NCI-H1092 (cell line): ENCODE measurements at regions not wholly inside any gene's neighbourhood (a gene's known extent, or its start where the extent isn't known, plus 50 kb on each side); places are given as distances from the start of the nearest gene placed in this dataset.
"Not testable (repeated sequence)": the region's sequence is repeated elsewhere in the genome, so short reads cannot be mapped to it uniquely, and the experiment has no call there.

ENCODE experiments used
- DNase-seq: peaks from one replicate; lab custom pipeline; 2025; lab: John Stamatoyannopoulos, UW

DNA sequence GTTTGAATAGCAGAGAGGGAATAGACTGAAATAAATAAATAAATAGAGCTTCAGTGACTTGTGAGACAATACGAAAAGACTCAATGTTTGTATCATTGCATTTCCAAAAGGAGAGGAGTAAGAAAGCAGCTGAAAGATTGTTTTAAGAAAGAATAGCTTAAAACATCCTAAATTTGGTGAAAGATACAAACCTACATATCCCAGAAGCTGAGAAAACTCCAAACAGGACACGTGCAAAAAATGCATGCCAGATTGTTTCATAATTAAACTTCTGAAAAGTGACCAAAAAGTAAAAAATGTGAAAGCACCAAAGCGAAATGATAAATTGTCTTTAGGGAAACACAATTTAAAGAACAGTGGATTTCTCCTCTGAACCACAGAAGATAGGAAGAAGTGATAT lies 711.0 kb downstream of the AACS start:
- DNase-seq, result no peak

DNA sequence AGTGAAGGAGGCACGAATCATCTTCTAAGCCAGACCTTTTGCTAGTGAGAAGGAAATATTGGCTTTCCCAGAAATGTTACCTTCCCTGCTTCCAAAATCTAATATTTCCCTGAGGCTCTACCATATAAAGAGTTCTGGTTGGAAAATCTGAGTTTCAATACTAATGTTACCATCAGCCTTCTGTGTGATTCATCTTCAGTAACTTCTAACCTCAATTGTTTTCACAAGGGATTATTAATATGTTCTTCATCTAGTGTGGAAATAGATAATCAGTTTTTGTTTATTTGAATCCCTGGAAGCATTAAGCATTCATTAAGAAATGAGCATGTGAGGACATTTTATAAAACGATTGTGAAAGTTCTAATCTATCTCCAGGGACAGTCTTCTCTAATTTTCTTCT lies 720.9 kb downstream of the AACS start:
- no peak for DNase-seq

DNA sequence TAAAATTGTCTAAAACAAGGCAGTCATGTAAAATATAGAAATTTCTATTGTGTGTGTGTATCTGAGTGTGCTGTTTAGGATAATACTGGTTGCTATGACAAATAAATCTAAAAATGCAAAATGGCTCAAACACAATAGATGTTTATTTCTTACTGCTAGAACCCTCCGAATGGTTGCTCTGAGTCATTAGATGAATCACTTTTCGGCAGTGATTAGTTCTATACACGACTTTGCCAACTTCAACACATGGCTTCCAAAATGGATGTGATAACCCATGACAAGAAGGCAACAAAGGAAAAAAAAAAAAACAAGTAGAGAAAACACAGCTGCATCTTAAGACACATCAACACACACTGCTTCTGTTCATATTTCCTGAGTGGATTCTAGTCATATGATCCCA lies 729.2 kb downstream of the AACS start:
- no peak for DNase-seq

DNA sequence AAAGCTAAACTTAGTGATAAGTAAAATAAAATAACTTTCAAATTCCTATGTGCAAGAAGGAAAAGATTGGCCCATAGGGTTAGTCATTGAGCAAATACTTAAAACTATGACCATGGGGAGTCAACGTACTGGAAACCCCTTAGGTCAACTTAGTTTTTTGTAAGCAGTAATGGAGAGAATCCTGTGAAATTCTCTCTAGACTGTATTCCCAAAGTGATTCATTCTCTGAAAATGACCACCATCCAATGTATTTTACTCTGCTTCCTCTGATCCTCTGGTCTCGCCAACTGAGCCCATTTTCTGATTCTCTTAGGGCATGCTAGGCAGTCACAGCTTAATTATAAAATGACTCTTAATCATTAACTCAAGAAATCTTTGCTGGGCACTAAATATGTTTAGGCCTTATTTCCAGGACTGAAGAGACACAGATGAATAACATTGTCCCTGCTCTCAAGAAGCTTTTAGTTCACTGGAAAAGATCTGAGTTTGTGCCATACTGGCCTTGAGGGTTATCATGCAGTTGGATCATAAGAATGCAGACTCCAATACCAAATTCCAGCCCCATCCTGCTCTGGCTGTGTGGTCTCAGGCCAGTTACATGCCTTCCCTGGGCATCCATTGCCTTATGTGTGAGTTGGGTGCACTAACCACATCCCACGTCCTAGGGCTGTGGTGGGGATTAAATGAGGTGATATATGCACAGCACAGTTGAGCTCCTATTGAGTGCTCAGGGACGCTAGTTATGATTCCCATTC lies 732.4 kb downstream of the AACS start:
- DNase-seq, result no peak

DNA sequence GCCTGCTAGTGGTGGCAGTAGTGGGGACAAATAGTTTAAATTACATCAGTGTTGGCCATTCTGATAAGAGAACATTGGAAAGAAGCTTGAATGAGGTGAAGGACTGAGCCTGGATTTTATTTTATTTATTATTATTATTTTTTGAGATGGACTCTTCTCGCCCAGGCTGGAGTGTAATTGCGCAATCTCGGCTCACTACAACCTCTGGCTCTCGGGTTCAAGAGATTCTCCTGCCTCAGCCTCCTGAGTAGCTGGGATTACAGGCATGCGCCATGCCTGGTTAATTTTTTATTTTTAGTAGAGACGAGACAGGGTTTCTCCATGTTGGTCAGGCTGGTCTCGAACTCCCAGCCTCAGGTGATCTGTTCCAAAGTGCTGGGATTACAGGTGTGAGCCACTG lies 739.4 kb downstream of the AACS start:
- no peak for DNase-seq

DNA sequence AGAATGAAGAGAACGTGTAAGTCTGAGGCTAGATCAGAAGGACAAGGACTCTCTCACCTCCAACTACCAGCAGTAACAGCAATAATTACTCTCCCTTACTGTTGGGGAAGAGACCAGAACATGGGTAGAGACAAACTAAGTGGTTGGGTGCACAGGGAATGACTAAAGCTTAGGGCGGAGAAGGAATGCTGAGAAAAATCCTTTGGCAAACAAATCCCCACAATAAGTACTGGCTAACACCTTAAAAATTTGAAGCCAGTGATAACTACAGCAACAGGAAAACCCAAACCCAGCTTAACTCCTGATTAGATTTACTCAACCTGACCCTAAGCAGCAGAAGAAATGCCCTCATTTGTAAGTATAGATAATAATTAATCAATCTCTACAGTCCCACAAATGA lies 759.0 kb downstream of the AACS start:
- DNase-seq, result no peak

DNA sequence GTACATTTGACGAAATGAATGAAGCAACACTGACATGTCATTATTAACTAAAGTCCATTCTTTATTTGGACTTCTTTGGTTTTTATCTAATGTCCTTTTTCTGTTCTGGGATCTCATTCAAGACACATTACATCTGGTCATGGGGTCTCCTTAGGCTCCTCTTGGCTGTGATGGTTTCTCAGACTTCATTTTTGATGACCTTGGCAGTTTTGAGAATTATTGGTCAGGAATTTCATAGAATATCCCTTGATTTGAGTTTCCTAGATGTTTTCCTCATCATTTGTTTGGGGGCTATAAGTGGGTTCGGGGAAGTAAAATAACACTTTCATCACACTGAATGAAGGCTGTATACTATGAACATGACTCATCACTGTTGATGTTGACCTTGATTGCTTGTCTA lies 770.6 kb downstream of the AACS start:
- DNase-seq, result no peak

DNA sequence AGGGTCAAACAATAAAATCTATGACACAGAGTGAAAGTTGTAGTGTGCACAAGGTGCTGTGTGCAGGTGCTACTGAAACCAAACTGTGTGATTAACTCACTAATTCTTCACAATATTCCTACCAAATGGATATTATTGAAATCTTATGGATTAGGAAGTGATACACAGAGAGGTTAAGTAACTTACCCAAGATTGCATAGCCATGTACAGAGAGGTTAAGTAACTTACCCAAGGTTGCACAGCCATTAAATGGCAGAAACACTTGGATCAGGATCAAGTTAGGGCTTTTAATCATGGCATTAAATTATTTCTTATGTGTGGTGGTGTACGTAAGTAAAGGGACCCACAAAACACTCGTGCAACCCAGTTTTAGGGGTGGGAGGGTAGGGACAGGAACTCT lies 771.4 kb downstream of the AACS start:
- no peak for DNase-seq

DNA sequence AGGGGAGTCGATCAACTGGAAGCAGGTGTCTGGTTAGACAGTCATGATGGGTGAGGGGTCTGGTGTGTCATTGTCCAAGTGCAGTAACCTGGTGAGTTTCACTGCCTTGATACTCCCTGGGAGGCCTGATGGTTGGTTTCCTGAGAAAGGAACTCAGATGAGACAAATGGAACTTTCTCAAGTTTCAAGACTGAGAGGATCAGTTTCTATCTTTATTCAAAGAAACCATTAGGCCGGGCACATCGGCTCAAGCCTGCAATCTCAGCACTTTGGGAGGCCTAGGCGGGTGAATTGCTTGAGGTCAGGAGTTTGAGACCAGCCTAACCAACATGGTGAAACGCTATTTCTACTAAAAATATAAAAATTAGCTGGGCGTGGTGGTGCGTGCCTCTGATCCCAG lies 776.1 kb downstream of the AACS start:
- no peak for DNase-seq

DNA sequence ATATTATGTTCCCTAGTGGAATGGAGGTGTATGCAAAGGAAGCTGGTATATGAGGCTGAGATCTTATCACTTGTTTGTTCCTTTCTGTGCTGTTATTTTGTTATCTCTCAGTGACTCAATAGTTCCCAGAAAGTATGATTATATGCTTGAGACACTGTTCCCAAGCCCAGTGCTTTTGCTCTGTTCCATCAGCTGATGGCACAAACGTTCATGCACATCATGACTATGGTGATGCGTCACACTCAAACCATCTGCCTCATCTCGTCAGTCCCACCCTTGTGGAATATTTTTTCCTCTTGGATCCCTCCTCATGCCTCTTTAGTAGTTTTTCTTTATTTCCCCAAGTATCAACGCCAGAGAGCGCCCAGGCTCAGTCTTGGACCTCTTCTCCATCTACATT lies 786.9 kb downstream of the AACS start:
- DNase-seq, result no peak

DNA sequence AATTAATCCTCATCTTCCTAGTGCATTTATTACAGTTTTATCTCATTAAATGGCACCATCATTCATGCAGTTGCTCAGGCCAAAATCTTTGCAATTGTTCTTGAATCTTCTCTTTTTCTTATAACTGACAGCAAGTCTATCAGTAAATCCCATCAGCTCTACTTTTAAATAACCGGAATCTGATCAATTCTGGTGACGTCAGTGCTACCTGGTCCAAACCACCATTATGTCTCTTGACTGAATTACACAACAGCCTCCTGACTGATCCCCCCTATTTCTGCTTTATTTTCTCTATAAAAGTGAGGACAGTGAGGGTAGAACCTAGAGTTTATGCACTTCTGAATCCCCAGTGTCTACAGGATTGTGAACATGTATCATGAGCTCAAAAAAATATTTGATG lies 787.4 kb downstream of the AACS start:
- no peak for DNase-seq

DNA sequence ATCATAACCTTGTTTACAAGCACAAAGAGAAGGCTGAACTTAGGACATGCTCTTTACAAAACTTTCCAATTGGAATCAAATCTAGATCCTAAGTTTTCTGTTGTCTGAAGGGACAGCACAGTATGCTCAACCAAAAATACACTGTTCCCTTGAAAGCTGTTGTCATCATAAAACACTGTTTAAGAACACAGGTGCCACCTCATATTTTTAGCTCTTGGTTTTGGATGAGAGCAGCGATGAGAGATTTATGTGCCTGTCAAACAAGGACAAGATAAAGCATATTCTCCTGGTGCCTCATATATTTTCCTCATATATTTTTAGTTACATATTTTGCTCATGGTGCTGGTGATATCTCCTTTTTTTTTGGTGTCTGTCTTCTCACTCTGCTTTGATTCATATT lies 788.4 kb downstream of the AACS start:
- no peak for DNase-seq

DNA sequence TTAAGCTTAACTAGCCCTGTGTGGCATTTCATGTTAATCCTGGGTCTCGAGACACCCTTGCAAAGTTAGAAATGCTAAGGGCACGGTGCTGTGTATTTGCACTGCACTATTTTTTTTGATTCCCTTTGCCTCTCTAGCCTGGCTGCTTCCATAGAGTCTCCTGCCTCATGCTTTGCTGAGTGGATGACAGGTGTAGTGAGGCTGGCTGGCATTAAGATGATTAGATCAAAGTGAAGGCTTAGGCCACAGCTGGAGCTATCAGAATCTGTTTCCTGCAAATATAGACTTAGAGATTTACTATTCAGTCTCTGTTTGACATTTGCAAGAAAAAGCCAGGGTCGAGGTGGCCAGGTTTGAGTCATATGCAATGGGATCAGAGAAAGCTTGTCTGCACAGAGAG lies 791.1 kb downstream of the AACS start:
- no peak for DNase-seq

DNA sequence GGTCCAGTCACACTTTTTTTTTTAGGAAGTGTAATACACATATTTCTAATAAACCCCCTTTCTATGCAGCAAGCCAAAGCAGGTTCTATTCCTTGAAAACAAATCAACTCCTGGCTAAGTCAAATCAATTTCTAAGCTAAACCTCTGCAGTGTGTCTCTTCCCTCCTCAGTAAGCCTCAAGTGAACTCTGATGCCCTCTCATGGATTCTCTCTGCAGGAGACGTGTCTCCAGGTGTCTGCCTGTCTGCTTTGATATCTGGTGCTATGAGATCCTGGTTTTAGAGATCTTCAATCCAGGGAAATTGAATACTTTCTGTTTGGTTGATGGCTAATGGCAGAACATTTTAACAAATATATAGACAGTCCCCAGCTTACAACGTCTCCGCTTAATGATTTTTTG lies 791.7 kb downstream of the AACS start:
- DNase-seq, result no peak

DNA sequence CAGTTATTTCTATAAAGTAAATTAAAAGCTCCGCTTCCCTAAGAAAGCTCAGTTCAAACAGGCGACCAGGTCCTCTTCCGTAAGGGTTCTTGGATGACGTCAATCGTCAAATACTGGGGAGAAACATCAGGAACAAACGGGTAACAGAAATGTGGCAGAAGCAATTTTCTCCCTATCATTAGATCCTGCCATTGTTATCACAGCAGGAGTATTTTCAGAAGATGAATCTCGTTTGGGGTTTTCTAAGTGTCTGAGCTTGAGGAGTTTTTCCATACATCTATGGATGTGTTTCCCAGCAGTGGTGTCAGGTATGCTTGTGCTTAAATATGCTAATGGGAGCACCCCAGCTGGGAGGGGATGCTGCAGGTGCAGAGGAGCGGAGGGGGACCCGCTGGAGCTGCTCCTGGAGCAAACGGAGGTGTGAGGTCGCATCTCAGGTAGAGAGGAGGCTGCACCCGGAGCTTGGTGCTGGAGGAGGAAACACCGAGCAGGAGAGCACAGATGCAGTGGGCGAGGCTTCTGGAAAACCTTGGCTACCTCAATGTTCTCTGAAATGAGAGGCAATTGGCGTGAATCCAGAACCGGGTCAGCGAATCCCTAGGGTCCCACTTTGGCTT lies 795.5 kb downstream of the AACS start:
- no peak for DNase-seq

DNA sequence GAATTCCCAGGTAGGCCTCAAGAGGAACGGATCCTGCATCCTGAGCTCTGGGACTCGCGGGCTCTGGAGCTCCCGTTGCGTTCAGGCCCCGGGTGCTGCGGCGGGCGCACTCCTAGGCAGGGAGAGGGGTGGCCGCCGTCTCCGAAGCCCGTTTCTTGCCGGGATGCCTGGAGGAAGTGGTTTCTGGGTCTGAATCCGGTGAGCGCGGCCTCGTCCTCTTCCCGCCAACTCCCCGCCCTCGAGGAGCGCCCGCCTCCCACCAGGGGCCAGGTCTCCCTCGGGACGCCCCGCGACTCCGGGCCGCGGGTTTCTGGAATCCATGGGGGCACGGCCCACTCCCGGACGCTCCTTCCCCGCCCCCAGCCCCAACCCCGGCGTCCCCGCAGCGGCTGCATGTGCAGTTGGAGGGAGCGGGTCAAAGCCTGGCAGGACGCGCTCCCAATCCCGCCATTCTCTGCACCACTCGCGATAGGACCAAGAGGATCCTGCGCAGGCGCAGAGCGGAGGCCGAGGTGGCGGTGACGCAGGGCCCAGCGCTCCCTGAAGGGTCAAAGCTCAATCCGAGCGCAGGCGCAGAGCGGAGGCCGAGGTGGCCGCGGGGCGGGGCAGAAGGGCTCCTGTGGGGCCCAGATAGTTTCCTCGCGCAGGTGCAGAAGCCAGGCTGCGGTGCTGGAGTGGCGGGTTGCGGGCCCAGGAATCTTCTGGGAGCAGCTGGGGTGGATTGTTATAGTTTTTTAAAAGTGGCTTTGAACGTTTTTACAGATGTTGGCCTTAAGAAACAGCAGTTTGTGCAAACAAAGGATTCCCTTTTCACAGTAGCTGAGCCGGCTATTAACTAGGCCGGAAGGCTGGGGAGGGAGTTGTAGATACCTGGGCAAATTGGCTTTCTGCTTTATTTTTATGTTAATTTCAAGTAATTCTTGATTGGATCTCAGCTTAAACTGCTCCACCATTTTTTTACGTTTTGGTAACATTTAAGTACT lies 796.4 kb downstream of the AACS start:
- DNase-seq, result no peak

DNA sequence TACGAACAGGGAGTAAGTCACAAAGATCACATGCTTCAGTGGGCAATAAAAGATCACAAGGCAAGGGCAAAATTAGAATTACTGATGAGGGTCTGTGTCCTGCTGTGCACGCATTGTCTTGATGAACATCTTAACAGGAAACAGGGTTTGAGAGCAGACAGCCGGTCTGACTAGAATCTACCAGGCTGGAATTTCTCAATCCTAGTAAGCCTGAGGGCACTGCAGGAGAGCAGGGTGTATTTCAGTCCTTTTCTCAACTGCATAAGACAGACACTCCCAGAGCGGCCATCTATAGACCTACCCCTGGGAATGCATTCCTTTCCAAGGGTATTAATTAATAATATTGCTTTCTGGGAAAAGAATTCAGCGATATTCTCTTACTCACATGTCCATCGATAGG lies 800.0 kb downstream of the AACS start:
- not testable (repeated sequence) for DNase-seq

DNA sequence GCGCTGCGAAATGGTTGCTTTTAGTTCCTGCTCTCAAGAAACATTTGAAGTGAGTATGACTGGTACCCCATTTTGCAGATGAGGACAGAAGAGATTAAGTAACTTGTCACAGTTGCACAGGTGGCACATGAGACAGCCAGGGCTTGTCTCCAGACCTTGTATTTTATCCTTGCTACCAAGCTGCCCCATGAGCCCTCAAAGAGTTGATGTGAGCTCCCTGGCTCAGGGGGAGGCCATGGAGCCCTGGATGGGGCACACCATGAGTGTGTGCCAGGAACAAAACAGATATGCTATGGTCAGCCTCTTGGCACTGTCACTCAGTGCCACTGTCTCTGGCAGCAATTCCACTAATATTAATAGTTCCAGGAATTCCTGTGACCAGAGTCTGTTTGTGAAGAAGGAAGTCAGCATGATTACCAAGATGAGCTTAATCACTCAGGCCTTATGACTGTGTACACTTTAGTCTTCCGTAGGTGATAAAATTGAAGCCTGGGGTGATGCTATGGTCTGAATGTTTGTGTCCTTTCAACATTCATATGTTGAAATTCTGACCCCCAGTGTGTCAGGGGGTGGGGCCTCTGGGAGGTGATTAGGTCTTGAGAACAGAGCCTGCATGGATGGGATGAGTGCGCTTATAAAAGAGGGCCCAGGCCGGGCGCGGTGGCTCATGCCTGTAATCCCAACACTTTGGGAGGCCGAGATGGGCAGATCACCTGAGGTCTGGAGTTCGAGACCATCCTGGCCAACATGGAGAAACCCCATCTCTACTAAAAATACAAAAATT lies 806.8 kb downstream of the AACS start:
- no peak for DNase-seq

DNA sequence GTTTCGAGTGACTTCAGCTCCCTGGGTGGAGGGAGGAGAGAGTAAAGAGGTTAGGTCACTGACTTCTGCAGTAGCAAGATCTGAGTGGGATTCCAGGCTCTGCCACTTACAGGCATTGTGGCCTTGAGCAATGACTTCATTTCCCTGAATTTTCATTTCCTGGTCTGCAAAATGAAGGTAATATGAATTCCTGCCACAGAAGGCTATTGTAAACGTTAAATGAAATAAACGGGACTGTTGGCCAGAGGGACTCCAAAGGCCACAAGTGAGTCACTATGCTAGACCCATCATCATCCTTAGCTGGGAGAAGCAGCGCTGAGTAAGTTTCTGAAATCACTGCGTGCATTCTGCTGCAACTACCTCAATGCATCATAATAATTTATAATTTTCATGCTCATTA lies 807.8 kb downstream of the AACS start:
- DNase-seq, result no peak

DNA sequence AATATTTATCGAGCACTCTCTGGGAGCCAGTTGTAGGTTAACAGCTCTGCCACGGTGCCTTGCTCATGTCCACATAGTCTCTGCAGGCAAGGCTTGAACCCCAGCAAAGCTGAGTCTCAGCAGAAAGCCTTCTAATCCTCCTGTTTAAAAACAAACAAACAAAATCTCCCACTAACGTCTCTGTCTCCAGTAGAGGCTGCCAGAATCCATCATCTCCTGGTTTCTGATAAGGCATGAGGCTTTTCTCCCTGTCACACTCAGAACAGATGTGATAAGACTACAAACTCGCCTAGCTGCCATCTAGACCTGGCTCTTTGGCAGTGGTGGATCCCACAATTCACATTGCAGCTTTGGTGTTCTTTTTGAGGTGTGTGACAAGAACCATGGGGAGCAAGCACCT lies 813.2 kb downstream of the AACS start:
- no peak for DNase-seq

DNA sequence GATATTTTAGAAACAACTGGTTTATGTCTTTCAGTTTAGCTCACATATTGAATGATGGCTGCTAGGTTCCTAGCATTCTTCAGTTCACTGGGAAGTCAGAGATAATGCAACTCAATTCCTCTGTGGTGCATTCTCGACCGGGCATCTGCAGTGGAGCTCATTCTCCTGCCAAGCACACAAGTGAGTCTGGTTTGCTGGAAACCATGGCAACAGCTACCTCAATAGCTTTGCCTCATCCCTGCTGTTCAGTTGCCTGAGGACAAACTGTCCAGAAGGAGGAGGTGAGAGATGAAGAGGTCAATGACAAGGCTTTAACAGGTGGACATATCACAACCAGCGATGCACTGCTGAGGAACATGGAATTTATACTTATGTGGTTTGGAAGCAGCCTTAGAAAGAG lies 816.9 kb downstream of the AACS start:
- no peak for DNase-seq

DNA sequence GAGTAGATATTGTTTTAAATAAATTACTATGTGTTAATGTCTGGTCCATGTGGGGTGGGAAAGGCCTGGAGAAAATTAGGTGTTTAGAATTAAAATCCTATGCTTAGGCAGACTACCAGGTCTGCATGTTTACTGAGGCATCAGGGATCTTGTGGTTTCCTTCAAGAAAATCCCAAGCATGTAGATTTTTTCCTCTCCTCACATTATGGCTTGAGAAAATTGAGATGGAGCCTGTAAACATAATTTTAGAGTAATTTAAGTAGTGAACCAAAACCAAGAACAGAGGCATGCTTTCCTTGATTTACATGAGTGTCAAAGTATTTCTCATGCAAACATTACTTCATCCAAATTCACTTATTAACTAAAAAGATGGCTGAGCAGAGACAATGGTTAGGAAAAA lies 823.7 kb downstream of the AACS start:
- no peak for DNase-seq
